GM19372 (cell line): ENCODE measurements at regions not wholly inside any gene's neighbourhood (a gene's known extent, or its start where the extent isn't known, plus 50 kb on each side); places are given as distances from the start of the nearest gene placed in this dataset.

Source experiments
- ATAC-seq: cut with Tn5 transposase; IDR thresholded peaks from one replicate; pipeline ENCODE4 v1.9.1; 2021; ENCODE audit warnings: mild to moderate bottlenecking, low read depth, moderate library complexity; ENCODE audit not compliant: unreplicated experiment

DNA sequence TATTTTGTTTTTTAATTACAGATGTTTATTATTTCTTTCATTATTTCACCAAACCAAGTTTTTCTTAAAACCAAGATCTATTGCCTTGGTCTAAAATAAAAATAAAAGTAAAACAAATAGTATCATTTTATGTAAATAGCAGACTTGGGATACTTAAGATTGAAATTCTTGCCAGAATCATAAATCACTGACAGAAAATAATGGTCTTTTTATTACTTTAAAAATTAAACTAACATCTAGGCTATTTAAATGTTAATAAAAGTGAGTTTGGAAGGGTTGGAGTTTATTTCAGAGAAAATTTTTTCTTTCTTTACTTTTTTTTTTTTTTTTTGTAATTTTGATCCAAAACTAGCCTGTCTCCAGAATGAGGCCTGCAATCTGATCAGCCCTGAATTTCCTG, 568.0 kb upstream of the IGFBP3 start:
- ATAC-seq, result no peak

DNA sequence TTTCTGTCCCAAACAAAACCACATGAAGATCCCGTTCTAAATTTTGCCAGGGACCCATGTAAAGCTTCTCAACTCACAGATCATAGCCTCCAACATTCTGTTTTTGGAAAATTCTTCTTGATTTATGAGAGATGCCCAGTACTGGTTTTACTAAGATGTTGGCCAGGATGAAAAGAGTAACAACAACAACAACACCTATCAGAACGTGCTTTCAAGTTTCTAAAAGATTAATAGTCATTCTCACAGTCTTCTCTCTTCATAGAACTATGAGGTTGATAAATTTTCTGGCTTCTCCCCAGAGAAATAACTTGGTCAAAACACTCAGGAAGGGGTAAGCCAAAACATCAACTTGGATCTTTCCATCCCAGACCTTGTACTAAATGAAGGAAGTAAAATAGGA, 567.5 kb upstream of the IGFBP3 start:
- no peak for ATAC-seq

DNA sequence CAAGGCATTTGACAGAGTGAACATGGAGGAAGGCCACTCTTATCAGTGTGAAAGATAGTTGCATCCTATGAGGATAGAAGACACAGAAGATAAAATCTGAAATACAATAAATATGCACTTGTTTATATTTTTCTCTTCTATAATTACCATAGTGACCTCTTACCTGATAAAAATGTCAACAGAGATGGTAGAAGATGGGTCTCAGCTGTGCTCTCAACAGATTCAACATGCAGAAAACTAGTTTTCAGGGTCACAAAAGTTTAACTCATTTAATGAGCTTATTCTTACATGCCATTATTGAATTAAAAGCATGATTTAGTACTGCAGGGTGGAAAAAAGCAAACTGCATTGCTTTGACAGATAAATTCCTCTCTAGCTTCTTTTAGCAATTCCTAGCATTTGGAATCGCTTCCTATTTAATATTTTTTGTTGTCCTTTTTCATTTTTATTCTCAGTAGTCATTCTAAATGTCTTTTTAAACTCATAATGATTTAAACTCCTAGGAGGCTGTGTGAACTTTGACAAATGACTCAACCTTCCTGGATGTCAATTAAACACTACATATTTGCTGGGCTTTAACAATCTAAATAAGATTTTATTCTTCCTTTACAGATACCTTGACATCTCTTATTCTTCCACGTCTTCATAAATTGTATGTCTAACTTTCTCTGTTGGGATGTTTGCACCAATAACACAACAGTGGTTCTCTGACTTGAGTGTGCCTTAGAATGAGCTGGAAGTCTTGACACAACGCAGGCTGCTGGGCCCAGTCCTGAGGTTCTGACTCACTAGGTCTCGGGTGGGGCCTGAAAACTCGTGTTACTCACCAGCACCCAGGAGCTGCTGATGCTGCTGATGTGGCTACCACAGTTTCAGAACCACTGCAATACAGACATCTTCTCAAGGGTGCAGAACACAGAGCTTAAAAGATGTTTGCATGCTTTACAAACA, 565.5 kb upstream of the IGFBP3 start:
- no peak for ATAC-seq

DNA sequence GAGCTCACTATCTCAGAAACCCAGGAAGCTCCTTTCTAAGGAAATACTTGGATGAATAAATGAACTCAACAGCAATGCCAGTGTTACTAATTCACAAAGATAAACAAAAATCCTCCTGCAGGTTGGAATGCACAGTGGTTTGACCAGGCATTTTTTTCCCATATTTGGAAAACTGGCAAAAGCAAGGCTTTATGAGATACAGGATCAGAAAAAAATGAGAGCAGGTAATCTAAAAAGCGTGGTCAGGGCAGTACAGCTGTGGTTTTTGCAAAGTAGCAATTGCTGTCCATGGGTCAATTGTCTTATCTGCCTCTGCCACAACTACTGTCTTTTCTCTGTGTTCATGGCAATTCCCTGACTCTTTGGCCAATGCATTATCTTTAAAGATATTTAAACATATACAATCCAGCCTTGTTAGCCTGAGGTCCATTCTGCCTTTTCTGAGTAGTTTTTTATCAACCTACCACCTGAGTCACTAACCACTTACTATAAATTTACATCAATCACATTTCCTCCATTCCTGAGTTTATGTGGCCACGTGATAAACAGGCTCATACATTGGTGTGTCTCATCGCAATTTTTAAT, 564.5 kb upstream of the IGFBP3 start:
- no peak for ATAC-seq

DNA sequence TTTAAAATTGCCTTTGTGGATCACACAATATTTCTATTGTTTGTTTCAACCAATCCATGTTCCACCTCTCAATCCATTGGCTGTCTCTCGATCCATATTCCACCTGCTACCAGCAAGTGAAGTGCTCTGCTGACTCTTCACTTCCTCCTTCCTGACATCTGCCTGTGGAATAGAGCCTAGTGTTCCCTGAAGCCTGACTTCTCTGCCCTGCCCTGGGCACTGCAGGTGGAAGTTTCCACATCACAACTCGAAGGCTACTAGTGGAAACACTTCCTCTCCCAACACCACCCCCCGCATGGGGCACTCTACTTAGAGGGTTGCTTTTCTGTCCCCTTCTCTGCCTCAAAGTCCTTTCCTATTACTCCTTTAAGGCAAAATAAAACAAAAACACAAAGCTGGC, 563.8 kb upstream of the IGFBP3 start:
- ATAC-seq, result no peak

DNA sequence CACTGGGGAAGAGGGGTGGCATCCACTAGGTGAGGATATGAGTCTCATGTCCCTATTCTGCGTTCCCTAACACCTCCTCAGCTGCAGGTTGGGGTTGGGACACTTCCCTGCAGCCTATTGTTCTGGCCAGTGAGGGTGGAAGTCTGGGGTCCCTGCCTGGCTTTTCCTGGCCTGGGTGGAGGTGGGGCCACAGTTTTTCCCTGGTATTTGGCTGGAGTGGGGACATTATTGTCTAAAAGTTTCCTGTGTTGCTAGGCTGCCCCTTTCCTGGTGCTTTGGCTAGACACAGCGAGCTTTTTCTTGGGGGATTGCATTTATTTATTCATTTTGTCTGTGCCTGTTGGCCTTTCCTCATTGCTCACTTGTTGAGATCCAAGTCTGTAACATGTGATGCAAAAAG, 559.5 kb upstream of the IGFBP3 start:
- no peak for ATAC-seq

DNA sequence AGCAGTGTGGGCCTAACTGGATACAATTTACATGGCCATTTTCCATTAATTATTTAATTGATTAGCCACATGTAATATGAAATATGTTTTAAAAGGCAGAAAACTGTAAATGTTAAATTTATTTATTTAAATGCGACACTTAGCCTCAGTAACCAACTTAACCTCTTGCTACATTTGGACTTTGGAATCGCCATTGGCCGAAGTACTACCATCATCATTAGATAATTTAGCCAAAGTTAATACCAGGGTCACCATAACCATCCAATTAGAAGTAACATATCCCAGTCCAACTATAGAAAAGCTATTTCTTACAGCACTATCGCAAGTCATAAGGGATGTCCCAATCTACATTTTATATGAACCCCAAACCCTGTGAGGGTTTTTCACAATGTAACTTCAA, 558.6 kb upstream of the IGFBP3 start:
- no peak for ATAC-seq

DNA sequence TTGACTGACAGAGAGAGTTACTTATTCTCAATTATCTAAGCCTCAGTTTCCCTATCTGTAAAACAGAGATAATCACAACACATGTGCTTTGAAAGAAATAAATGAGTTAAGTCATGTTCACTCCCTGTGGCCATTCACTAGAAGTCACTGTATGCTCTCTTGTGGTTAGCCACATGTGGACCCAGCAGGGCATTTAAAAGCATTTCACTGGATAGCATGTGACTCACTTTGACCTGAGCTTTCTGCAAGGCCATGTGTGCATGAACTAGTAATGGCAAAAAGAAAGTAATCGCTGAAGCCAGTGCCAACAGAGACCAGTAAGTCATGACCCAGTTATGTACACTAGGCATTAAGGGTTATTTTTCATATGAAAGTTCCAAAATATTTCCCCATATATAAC, 557.0 kb upstream of the IGFBP3 start:
- ATAC-seq, result no peak

DNA sequence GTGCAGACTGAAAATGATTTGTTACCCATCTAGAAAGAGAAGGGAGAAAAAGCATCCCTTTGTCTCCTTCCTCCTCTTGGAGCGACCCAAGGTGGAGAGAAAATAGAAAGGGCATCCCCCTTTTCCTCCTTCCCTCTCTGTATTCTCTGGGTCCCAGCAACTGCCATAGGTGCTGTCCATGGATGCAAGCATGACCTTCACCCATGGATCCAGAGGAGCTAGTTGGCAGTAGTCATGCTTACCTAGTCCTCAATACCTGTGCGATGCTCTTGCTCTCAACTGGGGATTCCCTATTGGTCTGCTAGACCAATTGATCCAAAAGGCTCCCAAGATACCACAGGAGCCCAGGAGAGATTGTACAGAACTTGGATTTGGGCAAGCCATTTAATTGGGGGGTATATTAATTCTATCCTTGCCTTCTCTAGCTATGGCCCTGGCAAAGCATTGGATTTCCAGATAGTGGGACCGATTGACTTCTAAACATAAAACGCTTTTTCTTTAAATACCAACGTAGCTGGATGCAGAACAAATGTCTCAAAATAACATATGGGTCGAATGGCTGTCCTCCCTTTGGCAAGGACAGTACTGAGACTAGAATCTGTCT, 547.8 kb upstream of the IGFBP3 start:
- no peak for ATAC-seq

DNA sequence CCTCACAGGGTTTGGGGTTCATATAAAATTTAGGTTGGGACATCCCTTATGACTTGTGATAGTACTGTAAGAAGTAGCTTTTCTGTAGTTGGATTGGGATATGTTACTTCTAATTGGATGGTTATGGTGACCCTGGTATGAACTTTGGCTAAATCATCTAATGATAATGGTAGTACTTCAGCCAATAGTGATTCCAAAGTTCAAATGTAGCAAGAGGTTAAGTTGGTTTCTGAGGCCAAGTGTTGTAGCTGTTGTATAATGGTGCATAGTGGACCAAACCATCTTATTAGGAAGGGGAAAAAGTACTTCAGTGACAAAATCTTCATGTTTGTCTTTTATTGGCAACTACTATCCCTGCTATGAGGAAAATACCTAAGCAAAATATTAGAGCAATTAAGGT, 542.1 kb upstream of the IGFBP3 start:
- no peak for ATAC-seq

DNA sequence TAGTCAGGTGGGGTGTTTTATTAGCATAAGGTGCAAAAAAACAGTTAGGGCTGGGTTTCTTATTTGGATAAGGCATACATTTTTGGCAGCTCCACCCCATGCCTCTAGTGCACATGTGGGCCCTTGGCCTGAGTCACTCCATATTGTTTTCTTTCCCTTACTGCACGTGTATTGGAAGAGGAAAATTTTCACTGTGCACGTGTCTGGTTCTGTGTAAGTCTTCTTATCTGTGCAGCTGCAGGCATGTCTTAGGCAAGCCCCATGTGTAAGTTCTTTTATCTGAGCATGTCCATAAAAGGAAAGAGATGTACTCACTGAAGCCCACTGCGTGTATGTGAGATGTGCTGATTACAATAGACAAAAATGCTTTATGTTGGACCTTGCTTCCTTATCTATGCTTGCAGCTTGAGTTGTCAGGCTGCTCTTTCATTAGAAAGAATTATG, 540.3 kb upstream of the IGFBP3 start:
- ATAC-seq, result no peak

DNA sequence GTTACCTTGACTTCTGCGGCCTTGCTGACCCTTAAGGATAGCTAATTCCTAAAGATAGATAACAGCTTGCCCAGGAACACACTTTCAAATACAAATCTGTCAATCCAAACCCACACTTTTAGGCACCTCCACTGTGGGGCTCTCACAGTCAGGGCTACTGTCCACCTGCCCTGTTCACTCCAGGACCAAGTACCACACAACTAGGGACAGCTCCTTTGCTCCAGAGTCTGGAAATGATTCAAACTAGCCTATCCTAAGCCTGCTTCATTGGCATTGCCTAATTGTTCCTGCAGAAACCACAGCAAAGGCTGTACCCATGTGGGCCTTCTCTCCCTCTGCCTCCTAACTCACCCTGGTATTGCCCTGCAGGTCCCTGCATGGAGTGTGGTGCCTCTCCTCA, 538.9 kb upstream of the IGFBP3 start:
- no peak for ATAC-seq

DNA sequence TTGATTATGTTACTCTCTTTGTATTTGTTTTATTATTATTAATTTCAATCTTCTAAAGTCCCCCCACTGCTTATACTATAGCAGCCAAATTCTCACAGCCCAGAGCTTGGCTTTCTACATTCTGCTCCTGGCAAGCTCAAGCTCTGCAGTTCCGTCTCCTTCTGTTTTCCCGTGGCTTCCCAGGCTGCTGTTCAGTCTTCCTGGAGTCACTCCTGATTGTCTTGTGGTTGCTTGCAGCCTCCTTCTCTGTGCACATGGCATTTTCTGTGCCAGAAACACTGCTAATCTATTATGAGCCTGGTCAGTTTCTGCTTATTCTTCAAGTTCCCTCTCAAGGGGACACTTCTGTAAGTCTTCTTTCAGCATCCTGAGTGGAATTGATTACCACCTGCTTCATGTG, 533.7 kb upstream of the IGFBP3 start:
- no peak for ATAC-seq

DNA sequence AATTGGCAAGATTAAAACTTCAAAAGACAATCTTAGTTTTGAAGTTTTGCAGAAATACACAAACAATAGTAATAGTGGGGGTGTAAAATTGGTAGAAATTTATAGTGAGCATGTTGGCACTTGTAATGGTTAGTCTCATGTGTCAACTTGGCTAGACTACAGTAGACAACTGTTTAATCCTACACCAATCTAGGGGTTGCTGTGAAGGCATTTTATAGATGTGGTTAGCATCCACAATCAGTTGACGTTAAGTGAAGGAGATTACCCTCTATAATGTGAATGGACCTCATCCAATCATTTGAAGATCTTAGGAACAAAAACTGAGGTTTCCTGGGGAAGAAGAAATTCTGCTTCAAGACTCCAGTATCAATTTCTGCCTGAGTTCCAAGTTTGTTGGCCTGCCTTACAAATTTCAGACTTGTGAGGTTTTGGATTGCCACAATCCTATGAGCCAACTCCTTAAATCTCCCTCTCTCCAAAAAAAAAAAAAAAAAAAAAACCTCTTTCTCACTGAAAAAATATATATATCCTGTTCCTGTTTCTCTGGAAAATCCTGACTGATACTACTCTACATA, 531.6 kb upstream of the IGFBP3 start:
- ATAC-seq, result no peak

DNA sequence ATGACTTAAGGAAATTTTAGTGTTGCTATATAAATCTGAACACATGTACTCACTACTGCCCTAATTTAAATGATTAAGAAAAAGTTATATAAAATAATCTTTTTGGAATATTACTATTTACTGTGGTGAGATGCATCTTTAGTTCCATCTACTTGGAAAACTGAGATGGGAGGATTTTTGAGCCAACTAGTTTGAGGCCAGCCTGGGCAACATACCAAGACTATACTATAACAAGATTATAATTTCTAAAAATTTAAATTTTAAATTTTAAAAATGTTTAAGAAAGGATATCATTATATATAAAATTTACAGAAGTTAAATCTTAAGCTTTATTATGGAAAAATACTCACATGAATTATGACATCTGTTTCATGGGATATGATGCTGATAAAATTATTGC, 530.8 kb upstream of the IGFBP3 start:
- no peak for ATAC-seq

DNA sequence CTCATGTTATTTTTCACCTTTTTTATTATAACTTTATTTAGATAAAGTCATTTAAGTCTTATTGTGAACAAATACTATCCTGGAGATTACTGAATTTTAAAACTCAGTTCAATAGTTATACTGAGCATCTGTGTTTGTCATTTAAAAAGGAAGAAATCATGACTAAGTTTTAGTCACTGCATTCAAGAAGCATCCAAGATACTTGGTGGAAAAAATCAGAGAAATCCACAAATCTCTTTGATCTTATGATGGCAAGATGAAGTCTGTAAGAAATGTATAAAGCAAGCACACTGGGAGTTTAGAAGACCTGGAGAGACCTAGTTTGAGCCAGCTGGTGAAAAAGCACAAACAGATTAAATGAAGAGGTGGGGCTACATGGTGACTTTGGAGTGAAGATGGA, 529.8 kb upstream of the IGFBP3 start:
- no peak for ATAC-seq

DNA sequence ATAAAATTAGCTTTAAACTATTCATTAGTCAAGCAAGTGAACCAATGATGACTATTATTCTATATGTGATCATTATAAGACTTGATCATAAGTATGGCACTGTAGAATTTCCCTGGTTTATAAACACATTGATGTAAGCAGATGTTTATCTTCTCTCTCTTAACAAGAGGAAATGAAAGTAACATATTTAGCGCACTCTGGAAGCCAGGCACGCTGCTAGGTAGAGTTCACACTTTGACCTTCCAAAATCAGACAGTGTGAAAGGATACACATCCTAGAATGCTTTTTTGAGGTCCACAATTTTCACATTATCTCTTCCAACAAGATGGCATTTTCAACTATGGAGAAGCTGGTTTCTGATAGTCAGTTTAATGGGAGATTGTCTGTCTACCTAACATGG, 529.4 kb upstream of the IGFBP3 start:
- ATAC-seq, result no peak

DNA sequence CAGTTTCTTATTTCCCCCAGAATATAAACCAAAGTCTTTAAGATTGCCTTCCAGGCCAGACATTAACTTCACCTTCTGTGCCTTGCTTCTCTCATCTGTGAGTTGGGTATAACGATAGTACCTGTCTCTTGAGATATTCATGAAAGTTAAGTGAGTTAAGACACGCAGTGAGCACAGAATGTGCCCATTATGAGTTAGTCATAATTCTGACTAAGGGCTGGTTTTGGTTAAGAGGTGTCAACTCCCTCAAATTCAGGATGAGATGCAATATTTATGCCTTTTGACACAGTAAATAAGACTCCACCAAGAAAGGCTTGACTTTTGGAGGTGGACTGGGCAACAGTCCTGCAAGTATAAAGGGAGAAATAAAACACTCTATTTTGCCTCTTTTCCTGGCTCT, 528.7 kb upstream of the IGFBP3 start:
- ATAC-seq, result no peak

DNA sequence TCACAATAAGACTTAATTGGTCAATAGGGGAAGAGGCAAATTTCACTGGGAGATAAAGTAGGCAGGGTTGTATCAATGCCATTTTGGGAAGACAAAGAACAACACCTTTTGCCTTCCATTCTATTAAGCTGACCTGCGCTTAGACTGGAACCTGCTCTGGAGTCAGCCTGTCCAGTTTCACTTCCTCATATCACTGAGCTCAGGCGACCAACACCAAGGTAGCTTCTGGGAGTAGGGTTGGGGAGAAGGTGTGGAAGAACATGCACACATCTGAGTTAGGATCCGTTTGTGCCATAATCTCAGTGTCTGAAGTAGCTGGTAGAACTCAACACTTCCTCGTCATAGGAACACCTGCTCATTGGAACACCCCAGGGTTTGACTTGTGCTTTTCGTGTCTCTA, 527.4 kb upstream of the IGFBP3 start:
- ATAC-seq, result no peak

DNA sequence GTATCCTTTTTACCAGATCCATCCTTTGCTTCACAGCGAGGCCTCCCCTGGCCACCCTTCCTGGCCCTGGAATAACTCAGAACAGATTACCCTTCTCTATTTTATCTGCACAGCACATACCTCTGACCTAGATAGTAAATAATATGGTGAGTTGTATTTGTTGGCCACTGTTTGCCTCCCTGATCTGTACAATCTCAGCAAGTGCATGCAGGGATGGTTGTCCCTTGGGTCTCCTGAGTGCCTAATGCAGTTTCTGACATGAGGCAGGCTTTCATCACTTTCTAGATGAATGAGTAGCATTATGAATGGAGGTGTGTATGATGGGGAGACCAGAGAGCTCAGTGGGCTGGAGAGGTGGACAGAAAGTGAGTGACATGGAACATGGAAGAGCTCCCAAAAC, 525.1 kb upstream of the IGFBP3 start:
- ATAC-seq, result no peak

DNA sequence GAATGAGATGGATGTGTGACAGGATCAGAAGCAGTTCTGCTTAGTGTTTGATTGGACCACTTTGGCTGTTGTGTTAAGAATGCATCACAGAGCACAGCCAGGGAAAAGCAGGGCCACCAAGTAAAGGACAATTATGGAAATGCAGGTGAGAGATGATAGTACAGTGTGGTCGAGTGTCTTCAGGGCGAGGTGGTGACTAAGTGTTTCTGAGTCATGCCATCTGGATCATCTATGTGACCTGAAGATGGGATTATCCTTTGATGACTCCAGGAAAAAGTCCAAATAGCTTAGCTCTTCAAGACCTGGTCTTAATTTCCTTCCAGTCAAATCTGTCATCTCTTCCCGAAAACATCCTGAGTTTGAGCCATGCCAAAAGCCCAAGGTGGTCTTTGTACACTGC, 523.2 kb upstream of the IGFBP3 start:
- no peak for ATAC-seq
